ENCODE measurements at regions not wholly inside any gene's neighbourhood (a gene's known extent, or its start where the extent isn't known, plus 50 kb on each side); places are given as distances from the start of the nearest gene placed in this dataset.

- DNase-seq = no peak
Observed at GRCh38 chr1:185427264-185427663, 110.2 kb upstream of the IVNS1ABP start.

- no peak for DNase-seq
Observed at GRCh38 chr1:185426848-185427247, 109.8 kb upstream of the IVNS1ABP start.

GRCh38 chr1:185425163-185425562 is 108.1 kb upstream of the IVNS1ABP start:
- no peak for DNase-seq

GRCh38 chr1:185421485-185422107 is 104.6 kb upstream of the IVNS1ABP start:
- no peak for DNase-seq

- DNase-seq = no peak
Observed at GRCh38 chr1:185420588-185421081, 103.6 kb upstream of the IVNS1ABP start.

- no peak for DNase-seq
Observed at GRCh38 chr1:185419718-185420117, 102.7 kb upstream of the IVNS1ABP start.

- DNase-seq = no peak
Observed at GRCh38 chr1:185418472-185418871, 101.4 kb upstream of the IVNS1ABP start.

GRCh38 chr1:185412385-185413087 is 95.5 kb upstream of the IVNS1ABP start:
- DNase-seq = no peak

- no peak for DNase-seq
Observed at GRCh38 chr1:185409763-185410528, 92.9 kb upstream of the IVNS1ABP start.

GRCh38 chr1:185409345-185409744 is 92.3 kb upstream of the IVNS1ABP start:
- no peak for DNase-seq

- no peak for DNase-seq
Observed at GRCh38 chr1:185408700-185409270, 91.7 kb upstream of the IVNS1ABP start.

- no peak for DNase-seq
Observed at GRCh38 chr1:185406691-185407009, 89.6 kb upstream of the IVNS1ABP start.

- no peak for DNase-seq
Observed at GRCh38 chr1:185406006-185406690, 89.1 kb upstream of the IVNS1ABP start.

GRCh38 chr1:185404907-185405568 is 88.0 kb upstream of the IVNS1ABP start:
- no peak for DNase-seq

- no peak for DNase-seq
Observed at GRCh38 chr1:185404291-185404690, 87.2 kb upstream of the IVNS1ABP start.

- no peak for DNase-seq
Observed at GRCh38 chr1:185402930-185403329, 85.9 kb upstream of the IVNS1ABP start.

- DNase-seq = no peak
Observed at GRCh38 chr1:185401019-185401418, 84.0 kb upstream of the IVNS1ABP start.

- no peak for DNase-seq
Observed at GRCh38 chr1:185400052-185400451, 83.0 kb upstream of the IVNS1ABP start.

GRCh38 chr1:185398599-185398998 is 81.6 kb upstream of the IVNS1ABP start:
- no peak for DNase-seq

GRCh38 chr1:185398022-185398421 is 81.0 kb upstream of the IVNS1ABP start:
- no peak for DNase-seq

GRCh38 chr1:185397183-185397582 is 80.1 kb upstream of the IVNS1ABP start:
- no peak for DNase-seq

- no peak for DNase-seq
Observed at GRCh38 chr1:185396126-185396525, 79.1 kb upstream of the IVNS1ABP start.
